GM18909 (cell line): ENCODE measurements at regions not wholly inside any gene's neighbourhood (a gene's known extent, or its start where the extent isn't known, plus 50 kb on each side); places are given as distances from the start of the nearest gene placed in this dataset.

Experiments
- ATAC-seq: cut with Tn5 transposase; IDR thresholded peaks from one replicate; pipeline ENCODE4 v1.9.1; 2021; ENCODE audit warnings: mild to moderate bottlenecking; ENCODE audit not compliant: unreplicated experiment, poor library complexity

DNA sequence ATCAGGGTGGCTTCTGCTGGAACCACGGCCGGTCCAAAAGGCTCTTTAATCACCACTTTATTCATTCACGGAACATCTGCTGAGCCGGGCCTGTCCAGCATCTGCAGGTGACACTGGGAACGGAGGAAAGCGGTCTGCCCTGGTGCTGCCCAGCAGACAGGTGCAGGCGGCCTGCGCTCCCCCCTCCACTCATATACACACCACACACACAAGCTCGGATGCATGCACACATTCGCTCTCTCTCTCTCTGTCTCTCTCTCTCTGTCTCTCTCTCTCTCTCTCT is 736.9 kb downstream of the BRD1 start:
- no peak for ATAC-seq

DNA sequence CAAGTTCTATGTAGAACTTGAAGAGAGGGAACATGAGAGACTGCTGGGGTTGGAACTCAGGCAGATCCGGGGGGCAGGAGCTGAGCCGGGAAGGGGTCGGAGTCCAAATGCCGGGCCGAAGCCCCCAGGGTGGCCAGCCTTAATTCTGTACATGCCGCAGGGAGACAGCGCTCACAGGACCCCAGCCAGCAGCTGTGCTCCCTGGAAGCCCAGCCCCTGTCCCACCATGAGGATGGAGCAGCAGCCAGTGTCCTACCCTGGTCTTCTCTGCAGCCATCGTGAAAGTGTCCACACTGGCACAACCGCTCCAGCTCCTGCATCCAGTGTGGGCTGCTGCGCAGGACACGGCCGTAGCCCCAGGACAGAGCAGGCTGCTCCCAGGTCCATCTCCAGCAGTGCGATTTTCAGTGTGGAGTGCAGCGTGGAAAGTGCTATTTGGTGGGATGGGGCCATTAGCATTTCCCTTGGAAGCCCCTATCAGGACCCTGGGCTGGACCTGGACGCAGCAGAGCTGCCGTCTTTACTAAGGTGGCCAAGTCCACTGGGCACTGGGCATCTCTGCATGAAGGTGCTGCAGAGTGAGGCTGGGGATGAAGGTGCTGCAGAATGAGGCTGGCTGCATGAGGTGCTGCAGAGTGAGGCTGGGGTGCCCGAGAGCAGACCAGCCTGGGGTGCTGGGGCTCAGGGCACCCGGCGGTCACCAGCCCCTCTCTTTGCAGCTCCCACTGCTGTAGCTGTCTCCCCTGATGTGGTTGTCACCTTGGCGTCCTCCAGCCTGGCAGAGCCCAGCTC is 737.4 kb downstream of the BRD1 start:
- ATAC-seq, result no peak

DNA sequence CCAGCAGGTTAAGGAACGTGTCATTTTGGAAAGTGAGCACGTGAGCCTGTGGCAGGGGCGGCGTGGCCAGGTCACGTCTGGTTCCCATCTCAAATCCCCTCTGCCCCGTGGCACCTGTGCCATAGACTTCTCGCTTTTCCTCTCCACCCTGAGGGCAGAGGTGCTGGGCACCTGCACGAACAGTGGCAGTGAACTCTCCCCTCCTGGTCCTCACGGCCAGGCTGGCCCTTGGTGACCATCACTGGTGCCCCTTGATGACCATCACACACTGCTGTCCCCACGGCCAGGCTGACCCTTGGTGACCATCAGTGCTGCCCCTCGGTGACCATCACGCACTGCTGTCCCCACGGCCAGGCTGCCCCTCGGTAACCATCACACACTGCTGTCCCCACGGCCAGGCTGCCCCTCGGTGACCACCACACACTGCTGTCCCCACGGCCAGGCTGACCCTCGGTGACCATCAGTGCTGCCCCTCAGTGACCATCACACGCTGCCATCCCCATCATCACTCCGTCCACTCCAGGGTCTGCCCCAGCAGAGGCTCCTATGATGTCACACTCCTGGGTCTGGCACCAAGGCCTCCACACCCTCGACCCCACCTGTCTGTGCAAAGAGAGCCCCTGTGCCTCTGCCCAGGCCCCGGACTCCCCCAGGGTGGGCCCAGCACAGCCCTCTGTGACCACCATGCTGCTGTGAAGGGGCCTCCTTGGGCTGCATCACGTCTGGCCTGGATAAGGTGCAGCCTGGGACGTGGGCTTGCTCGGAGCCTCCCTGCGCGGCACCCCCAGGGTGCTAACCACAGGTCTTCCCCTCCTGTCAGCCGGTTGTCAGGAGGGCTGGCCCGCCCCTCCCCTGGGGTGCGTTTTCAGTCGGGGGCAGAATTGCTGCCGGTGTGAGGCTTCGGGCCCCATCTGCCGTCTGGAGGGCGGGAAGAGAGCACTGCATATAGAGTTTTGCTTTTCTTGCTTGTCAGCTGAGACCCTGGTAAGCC is 738.6 kb downstream of the BRD1 start:
- no peak for ATAC-seq

DNA sequence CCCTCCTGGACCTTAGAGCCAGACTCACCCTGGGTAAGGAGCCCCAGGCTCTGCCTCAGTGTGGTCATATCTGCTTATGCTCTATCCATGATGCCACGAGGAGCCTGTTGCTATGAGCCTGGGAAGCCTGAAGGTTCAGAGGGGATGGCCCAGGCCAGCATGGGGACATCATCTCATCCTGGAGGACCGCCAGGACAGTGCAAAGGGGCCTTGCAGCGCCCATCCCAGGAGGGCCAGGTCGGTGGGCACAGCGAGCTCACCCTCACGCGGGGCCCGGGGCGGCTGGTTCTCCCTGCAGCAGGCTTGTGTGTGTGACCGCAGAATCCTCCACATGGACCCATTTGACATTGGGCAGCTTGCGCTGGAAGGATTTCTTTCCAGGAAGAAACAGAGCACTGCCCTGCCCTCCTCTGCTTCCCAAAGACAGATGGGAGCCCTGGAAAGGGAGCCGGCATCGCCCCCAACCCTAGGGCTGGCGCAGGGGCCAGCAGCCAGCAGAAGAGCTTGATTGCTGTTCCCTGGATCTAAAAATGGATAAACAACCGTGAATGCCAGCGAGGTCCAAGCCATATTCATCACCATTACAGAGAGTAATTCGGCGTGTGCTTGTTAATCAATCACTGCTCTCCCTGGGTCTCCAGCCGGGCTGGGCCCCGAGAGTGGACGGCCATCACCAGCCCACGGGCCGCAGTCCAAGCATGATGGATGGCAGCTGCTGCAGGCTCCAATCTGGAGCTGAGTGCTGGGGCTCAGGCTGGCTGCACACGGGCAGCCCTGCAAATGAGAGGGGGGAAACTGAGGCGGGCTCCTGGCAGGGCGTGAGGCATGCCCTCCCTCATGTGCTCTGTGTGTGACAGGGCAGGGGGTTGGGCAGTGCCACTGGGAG is 739.7 kb downstream of the BRD1 start:
- ATAC-seq, result no peak

DNA sequence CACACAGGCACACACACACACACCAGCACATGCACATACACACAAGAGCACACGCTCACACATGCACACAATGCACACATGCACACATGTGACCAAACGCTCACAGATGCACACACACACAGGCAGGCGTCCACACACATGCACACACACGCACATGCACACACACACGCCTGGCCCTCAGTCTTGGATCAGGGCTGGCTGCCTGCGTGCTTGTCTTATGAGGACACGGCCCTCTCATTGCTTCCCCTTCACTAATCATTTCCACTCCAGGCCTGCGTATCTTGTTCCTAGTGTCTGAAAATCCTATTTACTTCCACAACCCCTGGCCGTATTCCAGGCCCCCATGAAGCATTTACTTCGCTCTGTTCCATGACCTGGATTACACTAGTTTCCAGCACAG is 740.5 kb downstream of the BRD1 start:
- ATAC-seq, result no peak

DNA sequence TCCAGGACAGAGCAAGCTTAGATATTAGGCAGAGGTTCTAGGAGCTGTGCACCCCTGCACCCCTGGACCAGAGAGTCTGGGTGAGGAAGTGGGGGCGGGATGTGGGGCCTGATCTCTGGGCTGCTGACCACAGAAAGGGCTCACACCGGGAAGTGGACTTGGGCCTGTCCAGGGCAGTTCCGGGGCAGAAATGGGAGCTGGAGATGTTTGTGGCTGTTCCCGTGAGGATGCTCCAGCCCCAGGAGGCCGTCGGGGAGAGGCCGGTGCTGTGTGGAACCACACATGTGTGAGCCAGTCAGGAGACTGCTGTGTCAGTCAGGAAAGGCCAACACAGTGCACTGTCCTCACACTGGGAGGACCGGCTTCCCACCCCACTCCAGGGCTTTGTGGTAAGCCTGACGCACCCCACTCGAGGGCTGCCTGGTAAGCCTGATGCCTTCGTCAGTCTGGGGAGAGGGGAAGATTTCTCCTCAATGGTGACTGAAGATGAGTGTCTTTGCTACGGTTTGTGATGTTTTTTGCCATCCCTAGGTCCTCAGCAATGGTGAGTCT is 741.0 kb downstream of the BRD1 start:
- no peak for ATAC-seq

DNA sequence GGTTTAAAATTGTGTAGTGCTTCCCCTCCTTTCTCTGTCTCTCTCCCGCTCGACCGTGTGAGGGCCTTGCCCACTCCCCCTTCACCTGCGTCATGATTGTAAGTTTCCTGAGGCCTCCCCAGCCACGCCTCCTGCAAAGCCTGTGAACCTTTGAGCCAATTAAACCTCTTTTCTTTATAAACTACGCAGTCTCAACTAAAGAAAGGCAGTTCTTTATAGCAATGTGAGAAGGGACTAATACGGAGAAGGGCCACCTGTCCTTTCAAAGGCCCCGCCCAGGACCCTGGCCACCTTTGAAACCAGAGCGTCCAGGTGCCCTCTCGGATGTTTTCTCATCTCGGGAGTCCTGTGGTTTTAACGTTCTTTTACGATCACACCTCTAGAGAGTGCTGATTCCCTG is 741.5 kb downstream of the BRD1 start:
- ATAC-seq, result no peak

DNA sequence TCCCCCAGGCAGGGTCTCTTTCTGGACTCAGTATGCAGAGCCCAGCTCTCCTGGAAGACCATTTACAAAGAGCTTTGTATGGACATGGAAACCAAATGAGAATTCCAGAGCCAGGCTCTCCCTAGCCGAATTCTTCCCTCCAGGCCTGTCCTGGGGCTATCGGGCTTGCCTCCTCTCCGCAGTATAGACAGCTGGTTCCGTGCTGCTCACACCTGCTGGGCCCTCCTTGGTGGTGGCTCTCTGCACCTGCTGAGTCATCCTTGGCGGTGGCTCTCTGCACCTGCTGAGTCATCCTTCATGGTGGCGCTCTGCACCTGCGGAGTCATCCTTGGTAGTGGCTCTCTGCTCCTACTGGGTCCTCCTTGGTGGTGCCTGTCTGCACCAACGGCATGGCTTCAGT is 743.5 kb downstream of the BRD1 start:
- ATAC-seq, result no peak

DNA sequence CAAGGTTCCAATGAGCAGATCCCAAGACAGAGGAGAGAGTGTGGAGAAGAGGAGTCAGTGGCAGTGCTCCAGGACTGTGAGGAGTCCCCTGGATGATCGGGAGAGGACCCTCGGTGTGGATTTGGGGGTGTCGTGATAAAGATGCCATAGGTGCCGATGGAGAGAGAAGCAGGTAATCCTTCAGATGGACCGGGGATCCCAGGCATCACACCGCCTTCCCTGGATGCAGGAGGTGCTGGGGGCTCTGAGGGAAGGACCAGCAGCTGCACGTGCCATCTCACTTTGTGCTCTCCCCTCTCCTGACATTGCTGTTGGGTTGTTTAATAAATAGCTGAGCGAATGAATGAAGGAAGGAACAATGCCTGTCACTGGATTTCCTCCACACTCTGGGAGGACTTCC is 744.1 kb downstream of the BRD1 start:
- ATAC-seq, result no peak

DNA sequence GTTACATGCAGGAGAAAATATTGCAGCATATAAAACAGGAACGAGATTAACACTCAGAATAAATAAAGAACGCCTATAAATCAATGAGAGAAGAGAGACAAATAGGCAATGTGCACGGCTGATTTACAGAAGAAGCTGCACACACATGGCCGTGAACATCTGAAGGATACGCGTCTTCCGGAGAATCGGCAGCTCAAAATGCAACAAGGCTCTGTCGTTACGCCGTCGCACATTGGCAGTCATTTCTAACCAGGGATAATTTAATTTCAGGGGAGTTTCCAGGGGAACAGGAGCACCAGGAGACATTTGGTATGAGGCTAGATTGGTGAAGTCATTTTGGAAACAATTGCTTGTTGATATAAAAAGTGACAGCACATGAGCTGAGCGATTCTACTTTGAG is 745.2 kb downstream of the BRD1 start:
- ATAC-seq, result no peak

DNA sequence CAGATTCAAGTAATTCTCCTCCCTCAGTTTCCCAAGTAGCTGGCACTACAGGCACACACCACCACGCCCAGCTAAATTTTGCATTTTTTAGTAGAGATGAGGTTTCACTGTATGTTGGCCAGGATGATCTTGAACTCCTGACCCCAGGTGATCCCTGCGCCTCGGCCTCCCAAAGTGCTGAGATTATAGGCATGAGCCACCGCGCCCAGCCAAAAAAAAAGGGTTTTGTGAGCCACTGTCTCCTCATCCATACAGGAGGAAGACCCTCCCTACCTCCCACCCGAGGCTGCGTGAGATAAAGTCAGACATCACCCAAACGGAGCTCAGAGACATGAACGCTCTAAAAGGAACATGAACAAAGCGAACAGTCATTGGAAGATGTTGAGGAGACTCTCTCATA is 745.7 kb downstream of the BRD1 start:
- ATAC-seq, result no peak

DNA sequence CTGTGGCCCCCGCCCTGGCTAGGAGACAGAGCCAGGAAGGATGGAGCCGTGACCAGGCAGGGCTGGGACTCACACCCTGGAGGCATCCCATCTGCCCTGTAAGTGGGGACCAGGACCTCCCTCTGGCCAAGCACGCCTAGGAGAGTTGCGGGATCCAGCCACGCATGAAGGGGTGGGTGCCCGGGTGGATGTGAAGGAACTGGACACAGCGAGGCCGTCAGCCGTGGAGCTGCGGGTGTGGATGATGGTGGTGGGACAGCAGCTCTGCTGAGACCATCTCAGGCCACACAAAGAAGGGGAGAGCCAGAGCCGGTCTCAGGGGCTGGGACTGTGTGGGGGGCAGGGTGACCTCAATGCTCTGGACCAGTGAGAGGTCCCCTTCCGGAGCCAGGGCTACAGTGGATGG is 746.4 kb downstream of the BRD1 start:
- no peak for ATAC-seq

DNA sequence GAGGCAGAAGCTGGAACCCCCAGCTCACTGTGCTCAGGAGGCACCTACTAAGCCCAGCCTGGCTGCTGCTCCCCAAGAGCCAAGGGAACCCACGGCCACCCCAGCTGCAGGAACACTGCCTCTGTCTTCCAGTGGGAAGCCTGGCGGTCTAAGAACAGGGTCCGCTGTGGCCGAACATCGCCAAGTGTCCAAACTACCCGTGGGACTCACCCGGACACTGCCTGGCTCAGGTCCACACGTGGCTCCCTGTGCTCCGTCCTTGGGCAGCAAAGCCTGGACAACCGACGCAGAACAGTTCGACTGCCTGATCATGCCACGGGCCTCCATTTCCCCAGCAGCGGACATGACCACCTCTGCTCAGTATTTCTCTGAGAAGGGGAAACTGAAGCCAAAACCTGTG is 747.0 kb downstream of the BRD1 start:
- no peak for ATAC-seq

DNA sequence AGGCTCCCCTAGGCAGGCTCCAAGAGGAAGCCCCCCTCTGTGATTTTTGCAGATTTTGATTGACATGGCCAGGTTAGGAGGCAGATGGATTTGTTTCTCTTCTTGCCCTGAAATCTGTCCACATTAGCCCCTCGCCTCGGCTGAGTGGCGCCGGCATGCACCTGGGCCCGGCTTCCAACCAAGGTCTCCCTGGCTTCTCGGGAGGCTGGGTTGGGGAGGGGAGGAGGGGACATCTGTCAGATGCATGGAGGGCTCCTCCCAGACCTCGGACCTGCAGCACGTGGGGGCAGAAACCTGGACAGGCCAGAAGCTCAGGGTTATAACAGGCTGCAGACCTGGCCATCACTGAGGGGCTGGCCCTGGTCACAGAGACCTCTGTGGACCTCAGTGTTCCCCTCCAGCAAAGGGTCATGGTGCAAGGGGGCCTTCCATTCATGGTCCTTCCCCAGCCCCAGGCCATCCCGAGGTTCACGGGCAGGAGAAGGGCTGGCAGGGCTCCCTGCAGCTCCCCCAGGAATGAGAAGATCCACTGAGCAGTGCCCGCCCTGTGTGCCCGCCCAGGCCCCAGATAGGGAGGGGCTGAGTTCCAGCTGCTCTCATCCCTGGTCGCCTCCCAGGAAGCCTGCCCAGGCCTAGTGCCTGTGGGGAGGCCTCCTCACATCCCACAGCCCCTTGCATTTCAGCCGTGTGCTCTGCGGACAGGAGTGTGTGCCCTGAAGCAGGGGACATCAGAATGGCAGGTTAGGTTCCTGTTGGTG is 747.8 kb downstream of the BRD1 start:
- ATAC-seq, result no peak

DNA sequence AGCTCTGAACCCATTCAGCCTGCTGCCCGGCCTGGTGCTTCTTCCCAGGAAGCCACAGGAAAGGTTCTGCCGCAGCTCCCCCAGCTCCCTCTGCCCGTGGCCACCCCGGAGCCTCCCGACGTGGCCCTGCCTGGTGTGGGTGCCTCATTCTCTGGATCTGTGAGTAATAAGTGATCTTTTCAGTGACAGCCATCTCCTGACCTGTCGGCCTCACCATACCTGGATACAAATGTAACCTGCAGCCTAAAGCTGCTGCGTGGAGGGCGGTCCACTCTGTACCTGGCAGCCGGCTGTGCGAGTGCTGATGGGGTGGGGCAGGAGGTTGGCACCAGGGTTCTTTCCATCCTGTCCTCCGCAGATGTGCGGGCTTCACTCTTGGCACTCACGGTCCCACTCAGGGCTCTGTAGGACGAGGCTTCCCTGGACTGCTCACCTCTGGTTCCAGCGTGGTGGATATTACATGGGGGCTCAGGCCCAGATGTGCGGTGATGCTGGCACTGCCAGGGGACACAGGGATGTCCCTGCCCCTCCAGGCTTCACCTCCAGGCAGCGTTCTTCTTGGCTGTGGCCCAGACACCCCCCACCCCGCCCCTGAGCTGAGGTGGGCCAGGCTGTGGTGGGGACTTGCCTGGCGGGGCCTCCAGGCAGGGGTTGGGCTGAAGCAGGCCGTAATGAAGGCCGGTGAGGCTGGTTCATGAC is 748.5 kb downstream of the BRD1 start:
- no peak for ATAC-seq

DNA sequence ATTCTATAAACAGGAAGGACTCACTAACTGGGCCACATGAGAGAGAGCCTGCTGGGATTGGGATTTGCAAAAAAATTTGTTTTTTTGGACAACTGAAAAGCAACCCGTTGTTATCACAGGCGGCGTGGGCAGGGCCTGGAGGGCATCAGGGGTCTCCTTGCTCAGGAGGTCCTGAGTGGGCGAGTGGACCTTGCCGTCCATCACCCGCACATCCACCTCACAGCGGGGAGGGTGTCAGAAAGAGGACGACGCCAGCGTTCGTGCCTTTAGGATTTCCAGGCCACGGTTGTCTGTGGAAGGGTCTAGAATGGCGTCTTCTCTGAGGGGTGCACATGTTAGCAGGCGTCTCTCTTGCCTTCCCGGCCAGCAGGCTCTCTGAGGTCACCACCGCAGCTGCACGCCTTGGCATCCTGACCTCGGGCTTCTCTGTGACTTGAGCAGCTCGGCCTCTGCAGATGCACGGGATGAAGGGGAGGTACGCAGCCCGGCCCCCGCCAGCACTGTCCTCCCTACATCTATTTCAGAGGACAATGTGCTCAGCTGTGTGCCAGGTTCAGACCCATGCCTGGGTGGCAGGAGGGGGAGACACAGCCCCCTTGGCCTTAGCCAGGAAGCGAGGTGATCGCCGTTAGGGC is 749.5 kb downstream of the BRD1 start:
- no peak for ATAC-seq

DNA sequence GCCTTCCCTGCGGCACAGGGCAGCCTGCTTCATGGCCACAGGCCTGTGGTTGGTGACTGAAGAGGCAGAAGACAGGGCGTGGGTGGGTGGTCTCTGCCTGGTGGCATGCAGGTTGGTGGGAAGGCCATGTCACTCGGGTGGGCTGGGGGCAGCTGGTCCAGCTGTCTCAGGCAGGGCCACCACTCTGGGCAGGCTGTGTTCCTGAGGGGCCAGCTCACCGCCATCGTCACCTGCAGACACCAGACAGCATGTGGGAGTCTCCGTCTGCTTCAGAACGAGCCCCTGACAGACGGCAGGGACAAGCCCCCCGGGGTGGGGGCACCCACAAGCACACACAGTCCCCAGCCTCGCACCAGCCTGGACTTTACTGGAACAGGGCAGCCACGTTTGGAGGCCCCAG is 750.1 kb downstream of the BRD1 start:
- ATAC-seq, result no peak

DNA sequence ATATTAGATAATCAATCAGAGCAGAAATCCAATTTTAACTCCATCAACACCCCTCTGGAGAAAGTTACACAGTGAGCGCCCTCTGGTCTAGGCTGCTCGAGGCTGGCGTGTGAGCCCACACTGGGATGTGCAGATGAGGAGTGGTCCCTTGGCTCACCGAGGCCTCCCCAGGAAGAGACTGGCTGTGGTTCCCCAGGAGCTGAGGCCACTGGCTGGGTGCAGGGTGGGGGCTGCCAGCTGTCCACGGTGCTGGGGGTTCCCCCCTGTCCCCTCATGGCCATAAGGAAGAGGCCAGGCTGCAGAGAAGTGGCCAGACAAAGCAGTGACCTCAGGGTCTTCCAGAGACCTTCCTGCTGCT is 750.7 kb downstream of the BRD1 start:
- no peak for ATAC-seq
